ENCODE measurements at regions not wholly inside any gene's neighbourhood (a gene's known extent, or its start where the extent isn't known, plus 50 kb on each side); places are given as distances from the start of the nearest gene placed in this dataset.
A peak's percentile ranks its signal among the peaks of the same experiment; 100 is the strongest.
"Not testable (repeated sequence)": the region's sequence is repeated elsewhere in the genome, so short reads cannot be mapped to it uniquely, and the experiment has no call there.

DNA sequence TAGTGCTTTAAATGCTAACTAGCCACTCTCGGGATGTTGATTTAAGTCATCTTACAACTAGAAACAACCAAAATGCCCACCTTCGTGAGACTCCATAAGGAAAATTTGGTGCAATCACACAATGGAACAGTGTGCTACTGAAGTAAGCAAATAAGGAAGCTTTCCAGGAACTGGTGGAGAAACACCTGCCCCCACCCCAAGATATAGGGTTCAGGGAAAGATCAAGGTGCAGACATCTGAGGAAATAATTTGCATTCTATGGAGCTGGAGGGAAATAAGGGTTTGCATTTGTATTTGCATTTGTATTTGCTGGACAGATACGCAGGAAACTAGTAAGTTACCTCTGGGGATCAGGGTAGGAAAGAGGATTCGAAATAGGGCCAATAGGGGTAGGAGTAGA lies 90.9 kb downstream of the ACAA2 start:
- no peak overlapping the region for H2BK120ac ChIP-seq (ENCODE audit: low read depth, low read length)
- H3K27me3 ChIP-seq (ENCODE audit: control insufficient read depth in 1 of 2, insufficient read depth in 1 of 2, low read length in 2 of 2) = no peaks in the 10 kb centered on the region
- 80% methylated on average over 4 of the region's 4 CpGs for WGBS
- H2BK12ac ChIP-seq (ENCODE audit: low read length in 2 of 2) = no peak overlapping the region
- no peak overlapping the region for H3K4ac ChIP-seq (ENCODE audit: low read depth in 1 of 2, low read length in 2 of 2)
- no peak overlapping the region for H3K4me2 ChIP-seq (ENCODE audit: low read length, poor library complexity, severe bottlenecking)
- H4K8ac ChIP-seq (ENCODE audit: low read length) = no peak overlapping the region
- peaks cover 11% of the 10 kb centered on the region for H3K4me1 ChIP-seq (ENCODE audit: control insufficient read depth, insufficient read depth, low read depth, low read length)
- H2AFZ ChIP-seq (ENCODE audit: low read depth, low read length) = no peak overlapping the region
- H2AK5ac ChIP-seq (ENCODE audit: low read length, severe bottlenecking) = no peak overlapping the region
- no peak overlapping the region for H3K18ac ChIP-seq (ENCODE audit: low read depth in 1 of 2, low read length in 2 of 2)
- H3K14ac ChIP-seq (ENCODE audit: low read length in 2 of 2) = no peak overlapping the region
- H3K9ac ChIP-seq (ENCODE audit: low read length) = no peak overlapping the region
- H3K36me3 ChIP-seq (ENCODE audit: control insufficient read depth in 1 of 2, insufficient read depth in 2 of 2, low read depth in 1 of 2, low read length in 2 of 2) = no peaks in the 10 kb centered on the region
- no peak overlapping the region for H3K4me3 ChIP-seq (ENCODE audit: insufficient read depth in 1 of 2, low read depth in 1 of 2, low read length in 2 of 2)
- H2BK15ac ChIP-seq (ENCODE audit: low read depth, poor library complexity, severe bottlenecking) = no peak overlapping the region
- no peak overlapping the region for H4K91ac ChIP-seq (ENCODE audit: low read length)
- H3K9me3 ChIP-seq (ENCODE audit: control insufficient read depth, low read length) = no peaks in the 10 kb centered on the region
- no peaks in the 10 kb centered on the region for H3K79me1 ChIP-seq (replicated peaks; ENCODE audit: low read length, poor library complexity, severe bottlenecking)
- DNase-seq = no peak
- H2BK5ac ChIP-seq (ENCODE audit: low read depth, low read length, poor library complexity, severe bottlenecking) = no peak overlapping the region
- no peak overlapping the region for H3K27ac ChIP-seq (ENCODE audit: low read length, poor library complexity, severe bottlenecking)
- no peak overlapping the region for H3K23ac ChIP-seq (ENCODE audit: low read length in 2 of 2)

DNA sequence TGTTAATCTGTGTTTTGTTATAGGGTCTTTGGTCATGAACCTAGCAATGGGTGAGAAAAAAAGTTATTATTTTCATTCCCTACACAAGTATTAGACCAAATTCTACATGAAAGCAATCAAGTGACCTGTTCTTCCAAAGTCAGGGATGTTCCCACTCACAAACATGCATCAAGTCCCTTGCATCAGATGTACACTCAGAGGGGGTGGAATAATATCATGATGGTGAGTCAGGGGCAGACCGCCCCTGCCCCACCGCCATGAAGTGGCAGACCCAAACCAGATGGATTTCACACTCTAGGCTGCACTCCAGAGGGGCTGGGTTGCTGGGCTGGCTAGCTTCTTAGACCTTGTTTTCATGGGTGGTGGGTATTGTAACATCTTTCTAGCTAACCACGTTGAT lies 91.4 kb downstream of the ACAA2 start:
- no peaks in the 10 kb centered on the region for H3K79me1 ChIP-seq (replicated peaks; ENCODE audit: low read length, poor library complexity, severe bottlenecking)
- H3K27me3 ChIP-seq (ENCODE audit: control insufficient read depth in 1 of 2, insufficient read depth in 1 of 2, low read length in 2 of 2) = no peaks in the 10 kb centered on the region
- H3K23ac ChIP-seq (ENCODE audit: low read length in 2 of 2) = no peak overlapping the region
- no peak for DNase-seq
- H3K9me3 ChIP-seq (ENCODE audit: control insufficient read depth, low read length) = no peaks in the 10 kb centered on the region
- H3K14ac ChIP-seq (ENCODE audit: low read length in 2 of 2) = no peak overlapping the region
- H3K4me3 ChIP-seq (ENCODE audit: insufficient read depth in 1 of 2, low read depth in 1 of 2, low read length in 2 of 2) = no peak overlapping the region
- H3K9ac ChIP-seq (ENCODE audit: low read length) = no peak overlapping the region
- H2AFZ ChIP-seq (ENCODE audit: low read depth, low read length) = no peak overlapping the region
- no peak overlapping the region for H3K4me2 ChIP-seq (ENCODE audit: low read length, poor library complexity, severe bottlenecking)
- H4K8ac ChIP-seq (ENCODE audit: low read length) = no peak overlapping the region
- H2BK12ac ChIP-seq (ENCODE audit: low read length in 2 of 2) = peak overlapping the region in 1 of 2 experiments; percentile 63
- H2AK5ac ChIP-seq (ENCODE audit: low read length, severe bottlenecking) = no peak overlapping the region
- 77% methylated on average over 2 of the region's 3 CpGs for WGBS
- no peak overlapping the region for H4K91ac ChIP-seq (ENCODE audit: low read length)
- peak overlapping the region in 1 of 2 experiments; percentile 40 for H3K18ac ChIP-seq (ENCODE audit: low read depth in 1 of 2, low read length in 2 of 2)
- no peak overlapping the region for H3K27ac ChIP-seq (ENCODE audit: low read length, poor library complexity, severe bottlenecking)
- H3K36me3 ChIP-seq (ENCODE audit: control insufficient read depth in 1 of 2, insufficient read depth in 2 of 2, low read depth in 1 of 2, low read length in 2 of 2) = no peaks in the 10 kb centered on the region
- H2BK120ac ChIP-seq (ENCODE audit: low read depth, low read length) = no peak overlapping the region
- peak overlapping the region in 1 of 2 experiments; percentile 28 for H3K4ac ChIP-seq (ENCODE audit: low read depth in 1 of 2, low read length in 2 of 2)
- peaks cover 11% of the 10 kb centered on the region for H3K4me1 ChIP-seq (ENCODE audit: control insufficient read depth, insufficient read depth, low read depth, low read length)
- no peak overlapping the region for H2BK5ac ChIP-seq (ENCODE audit: low read depth, low read length, poor library complexity, severe bottlenecking)
- H2BK15ac ChIP-seq (ENCODE audit: low read depth, poor library complexity, severe bottlenecking) = peak overlapping the region; percentile 96

- not testable (repeated sequence) for H3K9ac ChIP-seq (ENCODE audit: low read length); H4K8ac ChIP-seq (ENCODE audit: low read length); DNase-seq; H3K4me2 ChIP-seq (ENCODE audit: low read length, poor library complexity, severe bottlenecking); H2BK5ac ChIP-seq (ENCODE audit: low read depth, low read length, poor library complexity, severe bottlenecking); H3K79me1 ChIP-seq (replicated peaks; ENCODE audit: low read length, poor library complexity, severe bottlenecking); H2AK5ac ChIP-seq (ENCODE audit: low read length, severe bottlenecking); H2BK120ac ChIP-seq (ENCODE audit: low read depth, low read length); H3K18ac ChIP-seq (ENCODE audit: low read depth in 1 of 2, low read length in 2 of 2); H3K4me1 ChIP-seq (ENCODE audit: control insufficient read depth, insufficient read depth, low read depth, low read length); H4K91ac ChIP-seq (ENCODE audit: low read length); H2BK12ac ChIP-seq (ENCODE audit: low read length in 2 of 2); H3K36me3 ChIP-seq (ENCODE audit: control insufficient read depth in 1 of 2, insufficient read depth in 2 of 2, low read depth in 1 of 2, low read length in 2 of 2); H3K9me3 ChIP-seq (ENCODE audit: control insufficient read depth, low read length); H2BK15ac ChIP-seq (ENCODE audit: low read depth, poor library complexity, severe bottlenecking); H3K23ac ChIP-seq (ENCODE audit: low read length in 2 of 2); H3K4me3 ChIP-seq (ENCODE audit: insufficient read depth in 1 of 2, low read depth in 1 of 2, low read length in 2 of 2); H3K14ac ChIP-seq (ENCODE audit: low read length in 2 of 2); H3K4ac ChIP-seq (ENCODE audit: low read depth in 1 of 2, low read length in 2 of 2); H3K27ac ChIP-seq (ENCODE audit: low read length, poor library complexity, severe bottlenecking); H2AFZ ChIP-seq (ENCODE audit: low read depth, low read length); H3K27me3 ChIP-seq (ENCODE audit: control insufficient read depth in 1 of 2, insufficient read depth in 1 of 2, low read length in 2 of 2)
- 100% methylated on average over 1 of the region's 3 CpGs for WGBS
Measured at GRCh38 chr18:49720944-49721343, 92.4 kb downstream of the ACAA2 start.

GRCh38 chr18:49717617-49718016 lies 95.7 kb downstream of the ACAA2 start:
- H3K9ac ChIP-seq (ENCODE audit: low read length) = no peak overlapping the region
- no peak overlapping the region for H2BK12ac ChIP-seq (ENCODE audit: low read length in 2 of 2)
- H3K36me3 ChIP-seq (ENCODE audit: control insufficient read depth in 1 of 2, insufficient read depth in 2 of 2, low read depth in 1 of 2, low read length in 2 of 2) = no peaks in the 10 kb centered on the region
- H2BK15ac ChIP-seq (ENCODE audit: low read depth, poor library complexity, severe bottlenecking) = no peak overlapping the region
- H3K27ac ChIP-seq (ENCODE audit: low read length, poor library complexity, severe bottlenecking) = no peak overlapping the region
- no peak overlapping the region for H3K14ac ChIP-seq (ENCODE audit: low read length in 2 of 2)
- no peak overlapping the region for H2BK5ac ChIP-seq (ENCODE audit: low read depth, low read length, poor library complexity, severe bottlenecking)
- no peak overlapping the region for H3K4me2 ChIP-seq (ENCODE audit: low read length, poor library complexity, severe bottlenecking)
- no peaks in the 10 kb centered on the region for H3K79me1 ChIP-seq (replicated peaks; ENCODE audit: low read length, poor library complexity, severe bottlenecking)
- no peak overlapping the region for H3K23ac ChIP-seq (ENCODE audit: low read length in 2 of 2)
- H2AFZ ChIP-seq (ENCODE audit: low read depth, low read length) = no peak overlapping the region
- no peak for DNase-seq
- no peaks in the 10 kb centered on the region for H3K27me3 ChIP-seq (ENCODE audit: control insufficient read depth in 1 of 2, insufficient read depth in 1 of 2, low read length in 2 of 2)
- no peaks in the 10 kb centered on the region for H3K9me3 ChIP-seq (ENCODE audit: control insufficient read depth, low read length)
- H2AK5ac ChIP-seq (ENCODE audit: low read length, severe bottlenecking) = no peak overlapping the region
- H4K91ac ChIP-seq (ENCODE audit: low read length) = peak overlapping the region; percentile 15
- H3K4me1 ChIP-seq (ENCODE audit: control insufficient read depth, insufficient read depth, low read depth, low read length) = peaks cover 2% of the 10 kb centered on the region
- no peak overlapping the region for H3K4ac ChIP-seq (ENCODE audit: low read depth in 1 of 2, low read length in 2 of 2)
- no peak overlapping the region for H4K8ac ChIP-seq (ENCODE audit: low read length)
- no peak overlapping the region for H3K4me3 ChIP-seq (ENCODE audit: insufficient read depth in 1 of 2, low read depth in 1 of 2, low read length in 2 of 2)
- 77% methylated on average over 3 of the region's 3 CpGs for WGBS
- no peak overlapping the region for H2BK120ac ChIP-seq (ENCODE audit: low read depth, low read length)
- no peak overlapping the region for H3K18ac ChIP-seq (ENCODE audit: low read depth in 1 of 2, low read length in 2 of 2)

Measured in mesenchymal stem cell (in vitro differentiated cells and primary cell).